Heart right ventricle (tissue), 16 donors: ENCODE measurements at regions not wholly inside any gene's neighbourhood (a gene's known extent, or its start where the extent isn't known, plus 50 kb on each side); places are given as distances from the start of the nearest gene placed in this dataset.

Experiments used
- ATAC-seq, 8 donors: fragments of 200-7000 bp; cut with Tn5 transposase; one replicate each; pipeline ENCODE4 v1.9.1; 2020; ENCODE audit warnings: mild to moderate bottlenecking in 8 of 8, moderate library complexity in 8 of 8, moderate number of reproducible peaks in 1 of 8
- DNase-seq, 2 donors: peaks; one replicate each; pipeline ENCODE4 v3.0.0-alpha.2; 2020
- H3K27ac ChIP-seq, 10 donors: fragments of 200-600 bp; sonication (generic) in 2 of 10; one replicate each; pipeline versions ENCODE4 v1.5.0 to v1.8.0; 2020 to 2022; ENCODE audit warnings: mild to moderate bottlenecking in 3 of 10
- H3K27me3 ChIP-seq, 7 donors: fragments of 200-600 bp; one replicate each; pipeline ENCODE4 v1.8.0; 2021 to 2022; ENCODE audit warnings: mild to moderate bottlenecking in 2 of 7
- H3K36me3 ChIP-seq, 9 donors: fragments of 200-600 bp; sonication (generic) in 1 of 9; one replicate each; pipeline versions ENCODE4 v1.5.0 to v1.8.0; 2020 to 2022; ENCODE audit warnings: mild to moderate bottlenecking in 2 of 9
- H3K4me1 ChIP-seq, 9 donors: fragments of 200-600 bp; sonication (generic) in 1 of 9; one replicate each; pipeline versions ENCODE4 v1.5.0 to v1.8.0; 2020 to 2022; ENCODE audit warnings: mild to moderate bottlenecking in 4 of 9
- H3K4me3 ChIP-seq, 10 donors: fragments of 200-600 bp; sonication (generic) in 2 of 10; one replicate each; pipeline versions ENCODE4 v1.5.0 to v1.8.0; 2020 to 2022; ENCODE audit warnings: mild to moderate bottlenecking in 7 of 10, moderate library complexity in 2 of 10
- H3K9me3 ChIP-seq, 11 donors: fragments of 200-600 bp in 10 of 11; sonication (generic) in 2 of 11; one replicate each; pipeline versions ENCODE4 v1.5.0 to v1.8.0; 2013 to 2022; ENCODE audit warnings: mild to moderate bottlenecking in 2 of 11, control low read depth in 1 of 11, moderate library complexity in 1 of 11
- WGBS, 2 donors: extraction: QIAGEN DNeasy Blood & Tissue Kit; methylation state at CpG; one replicate each; pipeline ENCODE4 v1.1.7; 2013; ENCODE audit warnings: inconsistent platforms in 1 of 2; 5-methylcytosine and 5-hydroxymethylcytosine counted together
- intact Hi-C, 10 donors: fragments of 100-400 bp; cut with DNase I; formaldehyde crosslinking; loops; one replicate each; pipeline versions ENCODE4 v1.11.1 to v1.14.2; 2022
- TF ChIP-seq, protein P1 (sequence below), 9 donors: fragments of 200-600 bp; sonication (generic) in 2 of 9; IDR thresholded peaks; one replicate each; pipeline versions ENCODE4 v1.5.0 to v1.8.0; 2021 to 2022; ENCODE audit warnings: antibody characterized with exemption in 9 of 9, mild to moderate bottlenecking in 5 of 9, moderate library complexity in 1 of 9
- donor health status: Arrhythmogenic right ventricular cardiomyopathy.
- donor health status: ischemic (EF 13 %, LVEDD 7.1; RV severe dilation, severe dysfunction).
- donor health status: healthy with polysubstance abuse.
- donor health status: DM: no; HTN: yes; CAD: no.
- donor health status: DM: no; HTN: no; CAD: no.
- donor health status: ischemic (EF 25% LVEDD 6.9; RV normal size, moderate dysfunction).
- donor health status: ischemic (EF 25% LVEDD 5.7; RV mildly dilated, moderate dysfunction).
- donor health status: healthy.
- donor health status: DM: yes; HTN: yes; CAD: no.
- donor health status: Ischemic cardiomyopathy.
- donor health status: ischemic (EF 35%, LVEDD 5.7; RV mildly dilated, moderate dysfunction).
- donor health status: nonischemic (EF 11% LVEDD 7.7; RV severe dilation, severe dysfunction).
- donor health status: DM: yes; HTN: yes; CAD: no.
- donor health status: PGD.
- donor health status: ischemic (EF 29% LVEDD 5.4; RV normal size, mild dysfunction).
- donor health status: nonischemic (EF 23%, LVEDD 6.1; RV moderate dilation, normal function).

DNA sequence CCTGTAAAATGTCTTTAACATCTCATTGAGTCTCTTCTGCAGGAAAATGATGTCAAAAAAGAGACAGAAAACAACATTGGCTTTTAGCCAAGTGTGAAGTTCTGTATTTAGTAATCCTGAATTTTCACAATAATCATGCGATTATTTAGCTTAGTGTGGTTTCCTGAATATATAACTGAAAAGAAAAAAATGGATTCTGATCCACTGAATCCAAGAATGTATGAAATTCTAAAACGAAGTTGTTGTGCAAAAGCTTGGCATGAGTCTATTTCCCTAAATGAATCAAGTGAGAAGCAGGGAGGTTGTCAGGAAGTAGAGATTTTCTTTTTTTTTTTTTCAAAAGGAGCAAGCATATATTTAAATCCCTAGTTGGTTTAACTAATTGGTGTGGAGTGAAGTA lies 145.9 kb upstream of the CDH6 start:
- no peaks in the 10 kb centered on the region for H3K36me3 ChIP-seq
- intact Hi-C loops, result no loop called here
- TF ChIP-seq, protein P1, sequence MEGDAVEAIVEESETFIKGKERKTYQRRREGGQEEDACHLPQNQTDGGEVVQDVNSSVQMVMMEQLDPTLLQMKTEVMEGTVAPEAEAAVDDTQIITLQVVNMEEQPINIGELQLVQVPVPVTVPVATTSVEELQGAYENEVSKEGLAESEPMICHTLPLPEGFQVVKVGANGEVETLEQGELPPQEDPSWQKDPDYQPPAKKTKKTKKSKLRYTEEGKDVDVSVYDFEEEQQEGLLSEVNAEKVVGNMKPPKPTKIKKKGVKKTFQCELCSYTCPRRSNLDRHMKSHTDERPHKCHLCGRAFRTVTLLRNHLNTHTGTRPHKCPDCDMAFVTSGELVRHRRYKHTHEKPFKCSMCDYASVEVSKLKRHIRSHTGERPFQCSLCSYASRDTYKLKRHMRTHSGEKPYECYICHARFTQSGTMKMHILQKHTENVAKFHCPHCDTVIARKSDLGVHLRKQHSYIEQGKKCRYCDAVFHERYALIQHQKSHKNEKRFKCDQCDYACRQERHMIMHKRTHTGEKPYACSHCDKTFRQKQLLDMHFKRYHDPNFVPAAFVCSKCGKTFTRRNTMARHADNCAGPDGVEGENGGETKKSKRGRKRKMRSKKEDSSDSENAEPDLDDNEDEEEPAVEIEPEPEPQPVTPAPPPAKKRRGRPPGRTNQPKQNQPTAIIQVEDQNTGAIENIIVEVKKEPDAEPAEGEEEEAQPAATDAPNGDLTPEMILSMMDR (IDR thresholded peaks at IDR 0.05), result no peak
- 45 to 54% methylated on average over 2 of the region's 2 CpGs for WGBS, 2 donors
- H3K4me3 ChIP-seq, result no peak overlapping the region
- no peaks in the 10 kb centered on the region for H3K27me3 ChIP-seq
- ATAC-seq, result no peak
- peaks cover 0 to 2% (median 0%) of the 10 kb centered on the region in 11 donors for H3K9me3 ChIP-seq
- H3K4me1 ChIP-seq, result no peaks in the 10 kb centered on the region
- no peak overlapping the region for H3K27ac ChIP-seq
- DNase-seq, result no peak

GRCh38 chr5:31047007-31047406 lies 146.5 kb upstream of the CDH6 start:
- DNase-seq (no peak), ATAC-seq (no peak)
- intact Hi-C loops, result no loop called here
- H3K27me3 ChIP-seq, result no peaks in the 10 kb centered on the region
- no peaks in the 10 kb centered on the region for H3K36me3 ChIP-seq
- no peak overlapping the region for H3K4me3 ChIP-seq
- whole genome bisulfite sequencing, 2 donors, result 71 to 76% methylated on average over 5 of the region's 5 CpGs
- TF ChIP-seq, protein P1 (IDR thresholded peaks at IDR 0.05), result no peak
- no peaks in the 10 kb centered on the region for H3K4me1 ChIP-seq
- H3K9me3 ChIP-seq, result peaks cover 0 to 7% (median 0%) of the 10 kb centered on the region in 11 donors
- no peak overlapping the region for H3K27ac ChIP-seq

DNA sequence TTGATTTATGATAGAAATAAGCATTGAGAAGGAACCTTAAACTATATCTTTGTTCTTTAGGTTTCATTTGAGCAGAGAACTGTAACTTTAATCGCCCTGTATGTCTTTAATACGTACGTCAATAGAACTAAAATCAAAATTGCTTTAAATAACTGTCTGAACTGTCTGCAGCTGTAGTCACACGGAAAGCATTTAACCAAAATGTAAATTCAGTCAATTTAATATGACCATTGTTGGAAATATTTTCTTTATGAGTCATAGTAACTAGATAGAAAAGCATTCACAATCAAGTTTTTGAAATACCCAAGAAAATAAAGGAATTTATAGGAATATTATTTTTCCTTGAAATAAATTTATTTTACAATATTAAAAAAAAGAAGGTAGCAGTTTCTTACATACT lies 157.1 kb upstream of the CDH6 start:
- Histone ChIP-seq H3K9me3 (peaks cover 0 to 24% (median 5%) of the 10 kb centered on the region in 11 donors), H3K27me3 (no peaks in the 10 kb centered on the region), H3K4me3 (no peak overlapping the region), H3K4me1 (no peaks in the 10 kb centered on the region), H3K36me3 (no peaks in the 10 kb centered on the region), H3K27ac (no peak overlapping the region)
- intact Hi-C loops, result no loop called here
- DNase-seq, result no peak
- 54 to 78% methylated on average over 4 of the region's 4 CpGs for WGBS, 2 donors
- ATAC-seq, result no peak
- TF ChIP-seq, protein P1 (IDR thresholded peaks at IDR 0.05), result no peak

GRCh38 chr5:31033295-31033694 lies 160.2 kb upstream of the CDH6 start:
- 72% methylated on average over 1 of the region's 1 CpG for WGBS, 2 donors
- no peaks in the 10 kb centered on the region for H3K36me3 ChIP-seq
- TF ChIP-seq, protein P1 (IDR thresholded peaks at IDR 0.05), result no peak
- no peak overlapping the region for H3K27ac ChIP-seq
- no peaks in the 10 kb centered on the region for H3K27me3 ChIP-seq
- H3K9me3 ChIP-seq, result peaks cover 0 to 7% (median 0%) of the 10 kb centered on the region in 11 donors
- DNase-seq, result no peak
- intact Hi-C loops, result no loop called here
- no peak for ATAC-seq
- no peak overlapping the region for H3K4me3 ChIP-seq
- no peaks in the 10 kb centered on the region for H3K4me1 ChIP-seq
